ENCODE measurements at regions not wholly inside any gene's neighbourhood (a gene's known extent, or its start where the extent isn't known, plus 50 kb on each side); places are given as distances from the start of the nearest gene placed in this dataset.

- TF ChIP-seq ZNF362 (CRISPR knock-in tag; IDR thresholded peaks at IDR 0.05; ENCODE audit: borderline replicate concordance) (peak; percentile 30; the same call in 1 of the 2 replicates), U2AF1 (optimal IDR thresholded peaks at IDR 0.05; ENCODE audit: low read depth, low read length) (no peak), ZBTB46 (CRISPR knock-in tag; IDR thresholded peaks at IDR 0.05; ENCODE audit: borderline replicate concordance) (no peak), FOXC1 (CRISPR knock-in tag; IDR thresholded peaks at IDR 0.05; ENCODE audit: borderline replicate concordance) (no peak), MTF1 (CRISPR knock-in tag; IDR thresholded peaks at IDR 0.05) (no peak), HIVEP1 (CRISPR knock-in tag; IDR thresholded peaks at IDR 0.05) (0 out of 2 replicates have a peak, but pooled peaks have one; percentile 22), TBP (CRISPR knock-in tag; IDR thresholded peaks at IDR 0.05) (no peak), BRCA1 (CRISPR knock-in tag; IDR thresholded peaks at IDR 0.05) (peak; percentile 84; the same call in 1 of the 2 replicates), ZNF317 (CRISPR knock-in tag; IDR thresholded peaks at IDR 0.05) (peak; percentile 90), ZNF3 (CRISPR knock-in tag; IDR thresholded peaks at IDR 0.05) (no peak), ZNF138 (CRISPR knock-in tag; IDR thresholded peaks at IDR 0.05; ENCODE audit: low read depth) (no peak), RERE (CRISPR knock-in tag; IDR thresholded peaks at IDR 0.05; ENCODE audit: low read depth) (peak; percentile 77), ZNF746 (CRISPR knock-in tag; IDR thresholded peaks at IDR 0.05) (no peak), ZNF354B (CRISPR knock-in tag; IDR thresholded peaks at IDR 0.05) (no peak), UBTF (CRISPR knock-in tag; IDR thresholded peaks at IDR 0.05) (peak; percentile 50), ZNF224 (CRISPR knock-in tag; IDR thresholded peaks at IDR 0.05) (no peak), NFYC (CRISPR knock-in tag; IDR thresholded peaks at IDR 0.05) (no peak), CENPX (CRISPR knock-in tag; IDR thresholded peaks at IDR 0.05) (no peak), PHF20 (CRISPR knock-in tag; IDR thresholded peaks at IDR 0.05) (no peak)
Measured at GRCh38 chr1:228837817-228838716, 102.8 kb downstream of the RHOU start (continued).

Measured in HepG2 (cell line).